ENCODE measurements at regions not wholly inside any gene's neighbourhood (a gene's known extent, or its start where the extent isn't known, plus 50 kb on each side); places are given as distances from the start of the nearest gene placed in this dataset.

GRCh38 chr10:125226005-125226404, 65.6 kb upstream of the CTBP2 start:
- no peak for DNase-seq (ENCODE audit: low read depth)
- no peak for TF ChIP-seq CTCF (IDR thresholded peaks at IDR 0.05; ENCODE audit: control insufficient read depth, extremely low read depth, insufficient read depth)
- no peak overlapping the region for H3K4me3 ChIP-seq (ENCODE audit: low read depth, low read length)

DNA sequence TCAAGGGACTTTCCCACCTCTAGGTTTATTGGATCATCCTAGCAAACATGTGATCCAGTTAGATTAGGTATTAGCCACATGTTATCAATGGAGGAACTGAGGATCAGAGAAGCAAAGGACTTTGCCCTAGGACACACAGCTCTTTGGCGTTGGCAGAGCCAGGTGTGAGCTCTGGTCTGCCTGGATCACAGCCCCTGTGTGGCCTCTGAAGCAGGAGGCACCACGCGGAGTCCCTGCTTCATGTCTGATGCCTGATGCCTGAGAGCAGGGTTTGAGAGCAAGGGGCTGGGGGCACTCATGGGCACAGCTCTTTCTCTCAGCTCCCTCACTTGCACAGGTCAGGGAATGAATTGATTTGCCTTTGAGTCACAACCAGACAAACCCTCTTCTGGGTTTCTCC, 64.7 kb upstream of the CTBP2 start:
- no peak for TF ChIP-seq CTCF (IDR thresholded peaks at IDR 0.05; ENCODE audit: control insufficient read depth, extremely low read depth, insufficient read depth)
- DNase-seq (ENCODE audit: low read depth) = no peak
- no peak overlapping the region for H3K4me3 ChIP-seq (ENCODE audit: low read depth, low read length)

DNA sequence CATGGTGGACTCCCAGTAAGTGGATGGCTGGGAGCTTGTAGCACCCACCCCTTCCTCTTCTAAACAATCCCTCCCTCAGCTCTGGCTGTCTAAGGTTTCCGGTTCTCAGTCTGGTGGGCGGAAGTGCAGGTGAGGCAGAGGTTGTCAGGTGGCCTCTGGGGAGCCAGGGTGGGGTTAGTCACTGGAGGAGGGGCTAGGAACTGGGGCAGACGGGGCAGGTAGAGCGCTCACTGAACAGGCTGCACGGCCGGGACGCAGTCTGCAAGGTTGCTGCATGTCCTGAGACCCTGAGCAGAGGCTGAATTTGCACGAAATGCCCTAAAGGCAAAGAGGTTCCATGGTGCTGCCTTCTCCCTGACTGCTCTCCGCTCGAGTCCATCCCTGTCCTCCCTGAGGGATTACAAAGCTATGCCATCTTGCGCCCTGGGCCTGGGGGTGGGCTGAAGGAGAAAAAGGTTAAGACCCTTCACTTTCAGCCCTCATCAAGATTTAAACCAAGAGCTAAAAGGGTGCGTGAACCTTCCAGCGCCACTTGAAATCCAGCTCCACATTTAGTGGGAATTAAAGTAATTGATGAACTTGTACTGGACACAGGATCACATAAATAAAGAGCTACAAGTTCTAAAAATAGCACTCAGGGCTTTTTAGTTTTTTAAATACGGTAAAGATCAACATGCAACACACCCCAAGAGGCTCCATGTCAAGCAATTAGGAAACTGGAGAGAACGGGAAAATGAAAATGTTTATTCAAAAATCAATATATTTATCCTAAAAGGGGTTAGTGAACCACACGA, 62.3 kb upstream of the CTBP2 start:
- no peak overlapping the region for H3K4me3 ChIP-seq (ENCODE audit: low read depth, low read length)
- no peak for TF ChIP-seq CTCF (IDR thresholded peaks at IDR 0.05; ENCODE audit: control insufficient read depth, extremely low read depth, insufficient read depth)
- DNase-seq (ENCODE audit: low read depth) = no peak

DNA sequence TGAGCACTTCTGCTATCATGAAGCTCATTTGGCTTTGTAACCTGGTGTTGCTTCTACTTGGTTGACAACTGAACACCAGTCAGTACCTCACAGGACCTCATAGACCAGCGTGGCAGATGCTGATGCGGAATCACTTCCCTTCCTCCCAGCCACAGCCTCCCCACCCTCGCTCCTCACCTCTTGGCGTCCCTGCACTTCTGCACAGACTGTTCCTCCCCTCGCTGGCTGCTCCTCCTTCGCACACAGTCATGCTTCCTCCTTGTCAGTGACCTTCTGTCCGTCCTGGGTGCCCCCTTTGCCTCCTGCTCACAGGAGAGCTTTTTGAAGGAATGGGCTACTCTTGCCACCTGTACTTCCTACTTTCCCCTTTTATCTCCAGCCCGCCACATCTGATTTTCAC, 61.4 kb upstream of the CTBP2 start:
- TF ChIP-seq CTCF (IDR thresholded peaks at IDR 0.05; ENCODE audit: control insufficient read depth, extremely low read depth, insufficient read depth) = no peak
- DNase-seq (ENCODE audit: low read depth) = no peak
- H3K4me3 ChIP-seq (ENCODE audit: low read depth, low read length) = no peak overlapping the region

GRCh38 chr10:125219776-125220175, 59.4 kb upstream of the CTBP2 start:
- no peak for TF ChIP-seq CTCF (IDR thresholded peaks at IDR 0.05; ENCODE audit: control insufficient read depth, extremely low read depth, insufficient read depth)
- H3K4me3 ChIP-seq (ENCODE audit: low read depth, low read length) = no peak overlapping the region
- DNase-seq (ENCODE audit: low read depth) = no peak

DNA sequence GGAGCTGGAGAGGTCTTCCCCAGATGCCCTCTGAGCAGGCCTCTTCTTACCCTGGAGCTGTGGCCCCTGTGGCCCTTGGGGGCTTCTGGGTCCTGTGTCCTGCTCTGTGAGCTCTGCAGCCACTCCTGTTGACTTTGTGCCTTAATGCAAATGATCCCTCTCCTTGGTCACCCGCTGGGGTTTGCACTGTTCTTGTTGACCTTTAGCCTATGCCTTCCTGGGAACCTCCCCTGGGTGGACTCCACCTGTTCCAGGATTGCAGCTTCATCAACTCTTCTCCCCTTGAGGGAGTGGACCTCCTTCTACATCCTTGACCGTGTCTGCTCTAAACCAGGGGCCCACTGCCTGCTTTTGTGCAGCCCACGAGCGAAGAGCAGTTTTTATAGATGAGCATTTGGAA, 58.6 kb upstream of the CTBP2 start:
- H3K4me3 ChIP-seq (ENCODE audit: low read depth, low read length) = no peak overlapping the region
- no peak for DNase-seq (ENCODE audit: low read depth)
- TF ChIP-seq CTCF (IDR thresholded peaks at IDR 0.05; ENCODE audit: control insufficient read depth, extremely low read depth, insufficient read depth) = no peak
